Heart right ventricle (tissue), 16 donors: ENCODE measurements at regions not wholly inside any gene's neighbourhood (a gene's known extent, or its start where the extent isn't known, plus 50 kb on each side); places are given as distances from the start of the nearest gene placed in this dataset.

ENCODE experiments used
- ATAC-seq, 8 donors: fragments of 200-7000 bp; cut with Tn5 transposase; one replicate each; pipeline ENCODE4 v1.9.1; 2020; ENCODE audit warnings: mild to moderate bottlenecking in 8 of 8, moderate library complexity in 8 of 8, moderate number of reproducible peaks in 1 of 8
- DNase-seq, 2 donors: peaks; one replicate each; pipeline ENCODE4 v3.0.0-alpha.2; 2020
- H3K27ac ChIP-seq, 10 donors: fragments of 200-600 bp; sonication (generic) in 2 of 10; one replicate each; pipeline versions ENCODE4 v1.5.0 to v1.8.0; 2020 to 2022; ENCODE audit warnings: mild to moderate bottlenecking in 3 of 10
- H3K27me3 ChIP-seq, 7 donors: fragments of 200-600 bp; one replicate each; pipeline ENCODE4 v1.8.0; 2021 to 2022; ENCODE audit warnings: mild to moderate bottlenecking in 2 of 7
- H3K36me3 ChIP-seq, 9 donors: fragments of 200-600 bp; sonication (generic) in 1 of 9; one replicate each; pipeline versions ENCODE4 v1.5.0 to v1.8.0; 2020 to 2022; ENCODE audit warnings: mild to moderate bottlenecking in 2 of 9
- H3K4me1 ChIP-seq, 9 donors: fragments of 200-600 bp; sonication (generic) in 1 of 9; one replicate each; pipeline versions ENCODE4 v1.5.0 to v1.8.0; 2020 to 2022; ENCODE audit warnings: mild to moderate bottlenecking in 4 of 9
- H3K4me3 ChIP-seq, 10 donors: fragments of 200-600 bp; sonication (generic) in 2 of 10; one replicate each; pipeline versions ENCODE4 v1.5.0 to v1.8.0; 2020 to 2022; ENCODE audit warnings: mild to moderate bottlenecking in 7 of 10, moderate library complexity in 2 of 10
- H3K9me3 ChIP-seq, 11 donors: fragments of 200-600 bp in 10 of 11; sonication (generic) in 2 of 11; one replicate each; pipeline versions ENCODE4 v1.5.0 to v1.8.0; 2013 to 2022; ENCODE audit warnings: mild to moderate bottlenecking in 2 of 11, control low read depth in 1 of 11, moderate library complexity in 1 of 11
- CTCF ChIP-seq, 9 donors: fragments of 200-600 bp; sonication (generic) in 2 of 9; IDR thresholded peaks; one replicate each; pipeline versions ENCODE4 v1.5.0 to v1.8.0; 2021 to 2022; ENCODE audit warnings: antibody characterized with exemption in 9 of 9, mild to moderate bottlenecking in 5 of 9, moderate library complexity in 1 of 9
- WGBS, 2 donors: extraction: QIAGEN DNeasy Blood & Tissue Kit; methylation state at CpG; one replicate each; pipeline ENCODE4 v1.1.7; 2013; ENCODE audit warnings: inconsistent platforms in 1 of 2; 5-methylcytosine and 5-hydroxymethylcytosine counted together
- intact Hi-C, 10 donors: fragments of 100-400 bp; cut with DNase I; formaldehyde crosslinking; loops; one replicate each; pipeline versions ENCODE4 v1.11.1 to v1.14.2; 2022
- donor health status: Arrhythmogenic right ventricular cardiomyopathy.
- donor health status: ischemic (EF 13 %, LVEDD 7.1; RV severe dilation, severe dysfunction).
- donor health status: healthy with polysubstance abuse.
- donor health status: DM: no; HTN: yes; CAD: no.
- donor health status: DM: no; HTN: no; CAD: no.
- donor health status: ischemic (EF 25% LVEDD 6.9; RV normal size, moderate dysfunction).
- donor health status: ischemic (EF 25% LVEDD 5.7; RV mildly dilated, moderate dysfunction).
- donor health status: healthy.
- donor health status: DM: yes; HTN: yes; CAD: no.
- donor health status: Ischemic cardiomyopathy.
- donor health status: ischemic (EF 35%, LVEDD 5.7; RV mildly dilated, moderate dysfunction).
- donor health status: nonischemic (EF 11% LVEDD 7.7; RV severe dilation, severe dysfunction).
- donor health status: DM: yes; HTN: yes; CAD: no.
- donor health status: PGD.
- donor health status: ischemic (EF 29% LVEDD 5.4; RV normal size, mild dysfunction).
- donor health status: nonischemic (EF 23%, LVEDD 6.1; RV moderate dilation, normal function).

DNA sequence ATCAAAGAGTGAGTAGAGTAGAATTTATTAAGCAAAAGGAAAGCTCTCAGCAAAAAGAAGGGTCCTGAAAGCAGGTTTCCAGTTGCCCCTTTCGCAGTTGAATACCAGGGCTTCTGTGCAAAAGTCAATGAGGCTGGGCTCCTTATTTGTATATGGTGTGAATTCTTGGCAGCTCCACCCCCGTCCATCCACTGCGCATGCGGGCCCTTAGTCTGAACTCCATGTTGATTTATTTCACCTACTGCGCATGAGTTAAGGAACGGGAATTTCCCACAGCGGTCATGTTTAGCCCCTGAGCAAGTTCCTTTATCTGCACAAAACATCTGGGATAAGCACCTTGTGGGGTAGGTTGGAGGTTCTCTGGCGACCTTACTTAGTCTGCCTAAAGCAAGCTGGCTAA lies 325.6 kb downstream of the ZWINT start:
- Histone ChIP-seq H3K4me1 (no peaks in the 10 kb centered on the region), H3K9me3 (no peaks in the 10 kb centered on the region), H3K36me3 (no peaks in the 10 kb centered on the region), H3K27ac (no peak overlapping the region), H3K27me3 (no peaks in the 10 kb centered on the region), H3K4me3 (no peak overlapping the region)
- no peak for ATAC-seq
- DNase-seq, result no peak
- intact Hi-C loops, result loop anchor here in 1 of 10 donors (5.0 kb wide), 1 partner anchor 272 kb away; no protein-coding TSS in a partner anchor
- WGBS, 2 donors, result 87 to 88% methylated on average over 8 of the region's 8 CpGs
- no peak for TF ChIP-seq CTCF (IDR thresholded peaks at IDR 0.05)

- TF ChIP-seq CTCF (IDR thresholded peaks at IDR 0.05), result no peak
- 44 to 46% methylated on average over 5 of the region's 5 CpGs for WGBS, 2 donors
- H3K4me3 ChIP-seq, result no peak overlapping the region
- H3K9me3 ChIP-seq, result no peaks in the 10 kb centered on the region
- H3K36me3 ChIP-seq, result no peaks in the 10 kb centered on the region
- ATAC-seq, result no peak
- no peaks in the 10 kb centered on the region for H3K4me1 ChIP-seq
- no peaks in the 10 kb centered on the region for H3K27me3 ChIP-seq
- no peak overlapping the region for H3K27ac ChIP-seq
- intact Hi-C loops, result no loop called here
- DNase-seq, result no peak
Measured at GRCh38 chr10:56028298-56029132, 332.5 kb downstream of the ZWINT start.

GRCh38 chr10:56012101-56012500 lies 349.0 kb downstream of the ZWINT start:
- no peaks in the 10 kb centered on the region for H3K36me3 ChIP-seq
- peaks cover 0 to 21% (median 0%) of the 10 kb centered on the region in 11 donors for H3K9me3 ChIP-seq
- no peaks in the 10 kb centered on the region for H3K4me1 ChIP-seq
- H3K27me3 ChIP-seq, result no peaks in the 10 kb centered on the region
- no peak for DNase-seq
- H3K4me3 ChIP-seq, result no peak overlapping the region
- intact Hi-C loops, result no loop called here
- ATAC-seq, result no peak
- no peak overlapping the region for H3K27ac ChIP-seq
- no peak for TF ChIP-seq CTCF (IDR thresholded peaks at IDR 0.05)

- H3K4me3 ChIP-seq, result no peak overlapping the region
- 76 to 79% methylated on average over 2 of the region's 2 CpGs for WGBS, 2 donors
- no peak for DNase-seq
- ATAC-seq, result no peak
- no peaks in the 10 kb centered on the region for H3K36me3 ChIP-seq
- no peak for TF ChIP-seq CTCF (IDR thresholded peaks at IDR 0.05)
- H3K27ac ChIP-seq, result no peak overlapping the region
- H3K27me3 ChIP-seq, result no peaks in the 10 kb centered on the region
- no peaks in the 10 kb centered on the region for H3K4me1 ChIP-seq
- intact Hi-C loops, result no loop called here
- no peaks in the 10 kb centered on the region for H3K9me3 ChIP-seq
Measured at GRCh38 chr10:56003555-56003954, 357.5 kb downstream of the ZWINT start.
